NCI-H1436 treated with DMSO at 0.1 percent for 48 hours (cell line): ENCODE measurements at regions not wholly inside any gene's neighbourhood (a gene's known extent, or its start where the extent isn't known, plus 50 kb on each side); places are given as distances from the start of the nearest gene placed in this dataset.

ENCODE experiments used
- DNase-seq: peaks from one replicate; lab custom pipeline; 2025; lab: John Stamatoyannopoulos, UW

DNA sequence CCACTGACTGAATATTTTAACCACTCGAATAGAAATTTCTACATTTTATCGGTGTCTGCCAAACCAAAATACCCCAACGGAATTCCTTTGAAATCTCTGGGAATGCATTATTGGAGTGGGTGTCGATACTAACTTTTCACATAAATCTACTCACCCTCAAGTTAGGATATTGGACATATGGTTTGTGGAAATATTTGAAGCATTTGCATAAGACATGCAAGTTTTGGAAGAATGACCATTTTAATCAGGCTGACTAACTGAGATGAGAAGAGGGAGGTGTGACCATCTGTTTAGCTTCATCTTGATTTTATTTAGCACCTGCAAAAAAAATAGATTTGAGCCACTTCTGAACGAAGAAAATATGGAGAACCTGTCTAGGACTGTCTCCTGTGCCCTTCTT lies 61.2 kb downstream of the KLF6 start:
- no peak for DNase-seq

DNA sequence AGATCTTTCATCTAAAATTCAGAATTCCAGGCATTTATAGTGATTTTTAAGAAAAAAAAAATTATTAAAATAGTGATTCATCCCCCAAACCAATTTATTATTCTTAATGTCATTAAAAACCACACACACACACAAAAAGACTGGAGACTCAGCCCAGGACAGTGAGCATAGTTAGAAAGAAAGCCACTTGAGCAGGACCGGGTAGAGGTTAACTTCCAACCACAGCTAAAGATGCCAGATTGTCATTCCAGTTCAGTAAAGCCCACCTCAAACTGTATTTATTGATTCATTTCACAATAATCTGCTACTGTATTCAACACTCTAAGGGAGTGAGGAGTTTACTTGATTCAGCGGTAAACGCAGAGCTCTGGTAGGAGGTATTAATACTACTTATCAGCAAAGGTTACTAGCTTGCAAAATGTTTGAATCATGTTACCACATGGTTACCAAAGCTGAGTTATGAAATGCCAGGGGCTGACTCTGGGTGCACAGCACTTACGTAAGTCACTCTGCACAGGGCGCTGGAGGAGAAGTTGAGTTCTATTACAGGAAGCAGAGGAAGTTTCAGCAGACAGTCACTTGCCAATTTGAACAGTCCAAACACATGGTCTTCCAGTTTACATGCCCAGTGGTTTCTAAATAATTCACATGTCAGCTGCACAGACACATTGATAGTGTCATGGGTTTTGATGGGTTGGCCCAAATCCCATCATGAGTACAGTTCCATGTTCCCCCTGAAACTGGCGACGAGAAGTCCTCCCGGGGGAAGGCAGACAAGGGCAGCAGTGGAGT lies 64.6 kb downstream of the KLF6 start:
- no peak for DNase-seq

DNA sequence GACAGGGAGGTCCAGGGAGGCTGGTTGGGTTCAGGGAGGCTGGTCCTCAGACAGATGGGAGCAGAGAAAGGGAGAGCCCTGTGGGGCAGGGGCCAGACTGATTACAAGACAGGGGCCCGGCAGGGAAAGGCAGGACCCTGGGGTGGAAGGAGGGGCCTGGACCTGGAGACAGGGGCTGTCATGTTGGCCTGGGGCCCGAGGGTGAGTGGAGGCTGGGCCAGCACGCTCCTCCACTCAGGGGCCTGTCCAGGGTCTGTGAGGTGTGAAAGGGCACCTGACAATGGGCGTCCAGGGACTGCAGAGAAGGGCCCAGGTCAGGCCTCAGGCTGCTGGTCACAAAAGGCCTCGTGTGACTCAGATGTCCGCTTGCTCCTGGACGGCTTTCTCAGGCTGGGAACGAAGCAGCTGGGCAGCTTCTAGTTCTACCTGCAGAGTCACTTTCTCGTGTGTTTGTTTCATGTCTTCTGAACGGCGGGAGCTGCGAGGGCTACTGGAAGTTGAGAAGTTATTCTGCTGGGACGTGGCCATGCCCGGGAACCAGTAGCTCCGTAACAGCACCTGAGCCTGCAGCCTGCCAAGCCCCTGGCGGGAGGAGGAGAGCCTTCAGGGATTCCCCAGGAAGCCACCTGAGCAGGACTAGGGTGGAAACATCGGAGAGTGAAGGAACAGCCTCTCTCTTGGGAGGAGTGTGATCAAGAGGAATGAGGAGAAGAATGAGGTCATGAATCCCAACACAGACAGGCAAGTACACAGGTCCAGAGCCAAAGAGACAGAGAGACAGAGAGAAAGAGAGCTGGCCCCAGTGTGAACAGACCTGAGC lies 65.8 kb downstream of the KLF6 start:
- no peak for DNase-seq

DNA sequence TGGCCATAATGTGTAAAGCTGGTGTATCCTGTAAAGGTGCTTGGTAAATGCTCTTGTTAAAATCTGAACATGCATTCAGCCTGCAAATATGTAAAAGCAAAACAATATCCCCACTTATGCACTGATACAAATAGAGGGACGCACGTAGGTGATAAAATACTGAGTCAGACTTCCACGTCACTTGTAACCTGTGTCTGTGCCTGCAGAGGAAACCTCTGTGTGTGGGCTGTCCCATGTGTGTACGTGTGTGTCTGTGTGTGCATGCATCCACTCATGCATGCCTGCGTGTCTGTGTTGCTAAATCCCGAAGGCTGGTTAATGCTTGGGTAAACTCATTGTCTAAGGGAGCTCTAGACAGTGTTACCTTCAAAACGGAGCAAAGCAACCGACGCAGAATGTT lies 68.9 kb downstream of the KLF6 start:
- DNase-seq, result no peak

DNA sequence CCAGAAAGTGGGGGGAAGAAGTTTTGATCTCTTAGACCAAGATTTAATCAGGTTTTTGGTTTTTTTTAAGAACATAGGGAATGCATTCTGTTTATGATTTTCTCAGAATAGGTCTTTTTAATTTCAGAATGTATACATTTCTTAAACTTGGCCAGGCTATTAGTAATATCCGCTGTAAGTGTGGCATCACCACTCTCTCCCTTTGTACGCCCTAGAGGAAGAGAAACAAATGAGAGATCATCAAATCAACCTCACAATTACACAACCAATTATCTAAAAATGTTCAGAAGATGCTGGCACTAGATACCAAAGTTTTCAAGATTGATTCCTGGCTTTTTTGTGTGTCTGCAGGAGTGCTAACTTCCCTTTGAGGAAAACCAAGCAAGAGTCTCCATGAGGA lies 70.0 kb downstream of the KLF6 start:
- no peak for DNase-seq

DNA sequence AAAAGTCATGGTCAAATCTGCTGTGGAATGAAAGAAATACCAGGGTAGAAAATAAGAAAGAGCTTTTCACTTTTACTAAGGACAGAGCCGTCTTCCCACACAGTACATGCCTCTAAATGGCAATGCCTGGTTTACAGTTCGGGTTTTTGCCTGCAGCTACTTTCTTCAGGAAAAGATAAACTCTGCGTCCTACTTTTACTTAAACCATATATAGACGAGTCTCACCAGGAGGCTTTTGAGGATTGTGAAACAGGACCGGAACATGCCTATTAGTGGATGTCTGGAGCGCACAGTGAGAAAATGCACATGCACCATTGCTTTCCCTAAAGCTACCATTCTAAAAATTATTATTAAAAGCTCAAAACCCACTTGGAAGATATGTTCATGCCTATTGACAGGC lies 70.5 kb downstream of the KLF6 start:
- DNase-seq, result no peak

DNA sequence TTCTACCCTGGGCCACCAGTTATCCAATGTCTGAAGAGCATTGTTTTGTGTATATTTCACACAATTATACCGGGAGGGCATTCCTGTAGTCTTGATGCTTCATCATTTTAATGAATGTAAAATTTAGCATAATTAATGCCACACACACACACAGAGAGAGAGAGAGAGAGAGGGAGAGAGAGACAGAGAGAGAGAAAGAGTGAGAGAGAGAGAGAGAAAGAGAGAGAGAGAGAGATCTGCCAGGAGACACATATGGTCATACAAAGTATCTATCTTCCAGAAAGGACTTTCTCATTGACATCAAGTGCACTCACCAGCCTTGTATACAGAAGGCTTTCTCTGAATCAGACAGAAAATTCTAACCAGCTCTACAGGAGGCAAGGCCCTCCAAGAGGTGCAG lies 72.3 kb downstream of the KLF6 start:
- no peak for DNase-seq

DNA sequence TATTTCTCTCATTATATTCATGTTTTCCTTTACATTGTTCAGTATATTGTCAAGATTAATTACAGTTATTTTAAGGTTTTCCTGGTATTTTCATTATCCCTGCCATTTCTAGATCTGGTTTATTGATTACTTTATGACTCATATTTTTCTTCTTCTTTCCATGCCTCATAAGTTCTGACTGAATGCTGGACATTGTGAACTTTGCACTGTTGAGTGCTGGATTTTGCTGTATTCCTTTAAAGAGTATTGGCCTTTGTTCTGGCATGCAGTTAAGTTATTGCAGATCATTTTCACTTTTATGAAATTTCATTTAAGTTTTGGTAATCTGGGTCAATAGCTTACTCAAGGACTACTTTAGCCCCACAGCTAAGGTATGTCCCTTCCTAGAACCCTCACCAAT lies 73.1 kb downstream of the KLF6 start:
- no peak for DNase-seq

DNA sequence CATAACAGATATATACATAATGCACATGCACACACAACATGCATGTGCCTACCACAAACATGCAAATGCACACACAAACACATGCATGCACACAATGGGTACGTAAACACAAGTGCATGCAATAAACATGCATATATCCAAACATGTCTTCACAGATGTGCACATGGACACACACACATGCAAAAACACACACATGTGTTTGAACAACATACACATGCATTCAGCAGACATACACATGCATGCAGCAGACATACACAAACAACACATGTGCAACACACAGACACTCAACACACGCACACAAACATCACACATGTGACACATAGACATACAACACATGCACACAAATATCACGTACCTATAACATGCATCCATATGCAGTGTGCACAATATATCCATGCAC lies 74.2 kb downstream of the KLF6 start:
- DNase-seq, result no peak

DNA sequence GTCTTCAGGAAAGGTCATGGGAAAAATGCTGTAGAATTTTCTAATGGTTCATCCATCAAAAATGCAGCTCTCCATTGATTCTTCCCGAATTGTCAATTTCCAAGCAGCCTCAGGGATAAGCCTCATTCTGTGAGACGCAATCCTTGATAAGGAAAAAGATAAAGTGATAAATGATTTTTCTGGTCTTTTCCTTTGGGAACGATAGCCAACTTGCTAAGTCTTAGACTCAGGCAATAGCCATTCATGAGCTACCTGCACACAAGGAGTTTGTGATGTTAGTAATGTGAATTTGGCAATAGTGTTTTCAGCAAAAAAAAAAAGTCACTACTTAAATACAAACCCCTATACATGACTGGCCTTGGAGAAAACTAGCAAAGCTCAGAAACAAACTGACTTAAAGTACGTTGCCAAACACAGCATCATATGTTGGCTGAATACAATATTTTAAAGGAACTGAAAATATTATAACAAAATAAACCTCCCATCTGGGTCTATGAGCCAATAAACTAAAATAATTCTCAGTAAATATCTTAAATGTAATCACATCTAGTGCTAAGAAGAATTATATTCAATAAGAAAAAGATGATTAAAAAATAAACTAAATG lies 75.5 kb downstream of the KLF6 start:
- no peak for DNase-seq

DNA sequence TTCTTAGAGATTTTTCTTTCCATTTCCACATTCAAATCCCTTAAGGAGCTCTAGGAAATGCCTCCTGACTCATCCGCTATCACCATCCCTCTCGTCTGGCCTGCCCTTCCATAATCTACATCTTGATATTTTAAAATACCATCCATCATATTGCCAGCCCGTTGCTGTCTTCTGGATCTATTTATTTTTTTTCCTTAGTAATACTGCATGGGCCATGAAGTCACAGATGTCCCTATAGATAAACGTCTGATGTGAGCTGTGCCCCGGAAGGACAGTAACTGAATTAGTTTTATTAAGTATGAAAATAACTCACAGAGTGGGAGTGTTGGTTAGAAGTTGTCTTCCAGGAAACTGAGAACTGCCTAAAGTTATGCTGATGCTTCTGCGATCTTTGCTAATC lies 76.2 kb downstream of the KLF6 start:
- no peak for DNase-seq

DNA sequence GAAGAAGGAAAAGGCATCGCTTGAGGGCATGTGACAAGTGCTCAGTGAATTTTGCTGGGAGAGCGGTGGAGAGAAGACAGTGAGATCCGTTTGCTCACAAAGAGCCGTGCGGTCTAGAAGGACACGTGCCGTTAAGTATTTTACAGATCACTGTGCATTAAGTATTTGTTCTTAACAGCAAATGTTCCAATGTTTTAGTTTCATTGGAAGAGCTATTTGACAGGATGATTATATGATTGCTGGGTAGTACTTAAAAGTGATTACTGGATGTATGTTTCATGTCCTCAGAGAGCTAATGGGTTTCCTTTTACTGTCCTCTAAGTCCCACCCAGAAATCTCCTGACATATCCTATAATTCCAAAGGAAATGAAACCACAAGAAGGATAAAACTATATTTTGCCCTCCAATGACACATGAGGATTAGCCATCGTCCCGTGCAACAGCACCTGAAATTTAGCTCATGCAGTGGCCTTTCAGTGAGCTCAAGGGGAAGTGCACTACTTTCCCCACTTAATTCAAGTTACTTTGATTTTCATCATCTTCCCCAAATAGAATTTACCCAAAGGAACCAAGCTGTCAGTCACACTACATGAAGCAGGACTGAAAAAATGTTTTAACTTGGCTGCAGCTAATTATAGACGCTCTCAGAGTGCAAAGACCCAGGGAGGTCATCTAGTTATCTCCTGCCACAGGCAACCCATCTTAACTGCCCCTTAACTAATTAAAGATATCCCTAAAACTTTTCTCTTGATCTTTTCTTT lies 80.3 kb downstream of the KLF6 start:
- DNase-seq, result no peak

DNA sequence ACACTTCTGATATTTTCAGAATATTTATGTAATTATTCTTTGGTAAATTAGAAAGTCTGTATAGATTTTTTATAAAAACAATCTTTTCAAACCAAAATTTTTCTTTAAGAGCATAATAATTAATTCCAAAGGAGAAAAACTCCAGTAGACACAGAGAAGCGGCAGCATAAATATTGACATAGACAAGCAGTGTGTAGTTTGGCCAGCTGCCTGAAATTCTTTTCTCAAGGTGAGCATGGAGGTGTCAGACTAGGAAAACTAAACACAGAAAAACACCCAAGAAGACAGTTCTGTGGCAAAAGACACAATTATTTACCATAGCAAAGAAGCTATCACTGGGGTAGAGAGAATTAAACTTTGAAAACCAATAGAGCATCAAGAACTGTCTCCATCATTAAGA lies 82.4 kb downstream of the KLF6 start:
- no peak for DNase-seq

DNA sequence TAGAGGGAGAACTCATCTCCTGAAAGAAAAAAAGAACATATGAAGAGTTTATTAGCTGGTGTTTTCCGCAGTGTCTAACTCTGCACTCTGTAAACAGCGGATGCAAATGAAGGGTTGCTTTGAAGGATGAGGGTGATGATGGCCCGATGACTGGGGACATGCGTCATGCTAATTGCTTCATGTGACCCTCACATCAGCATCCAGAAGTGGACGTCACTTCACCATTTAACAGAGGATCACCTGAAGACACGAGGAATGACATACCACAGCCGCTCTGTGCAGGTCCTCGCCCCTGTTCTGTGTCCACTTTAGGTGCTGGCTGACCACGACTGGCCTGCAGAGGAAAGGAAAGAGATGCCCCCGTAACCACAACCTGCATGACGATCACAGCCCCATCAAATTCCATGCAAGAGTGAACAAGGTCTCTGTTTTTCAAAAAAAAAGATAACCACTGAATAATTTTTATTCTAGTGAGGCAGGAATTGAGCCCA lies 82.9 kb downstream of the KLF6 start:
- DNase-seq, result no peak

DNA sequence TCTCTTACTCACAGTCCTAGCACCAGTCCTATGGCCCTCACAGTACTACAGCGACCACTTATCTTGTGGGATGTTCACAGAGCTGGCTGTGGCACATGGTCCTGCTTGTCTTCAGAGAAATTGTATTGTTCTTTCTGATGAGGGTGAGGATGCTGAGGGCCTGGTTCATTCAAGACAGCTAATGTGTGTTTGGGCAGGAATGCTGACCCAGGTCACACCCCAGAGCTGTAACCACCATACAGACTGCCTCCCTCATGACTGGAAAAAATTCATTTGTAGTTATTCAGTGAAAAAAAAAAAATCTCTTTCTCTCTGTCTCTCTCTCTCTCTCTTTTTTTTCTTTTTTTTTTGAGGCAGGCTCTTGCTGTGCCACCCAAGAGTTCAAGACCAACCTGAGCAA lies 83.5 kb downstream of the KLF6 start:
- no peak for DNase-seq

DNA sequence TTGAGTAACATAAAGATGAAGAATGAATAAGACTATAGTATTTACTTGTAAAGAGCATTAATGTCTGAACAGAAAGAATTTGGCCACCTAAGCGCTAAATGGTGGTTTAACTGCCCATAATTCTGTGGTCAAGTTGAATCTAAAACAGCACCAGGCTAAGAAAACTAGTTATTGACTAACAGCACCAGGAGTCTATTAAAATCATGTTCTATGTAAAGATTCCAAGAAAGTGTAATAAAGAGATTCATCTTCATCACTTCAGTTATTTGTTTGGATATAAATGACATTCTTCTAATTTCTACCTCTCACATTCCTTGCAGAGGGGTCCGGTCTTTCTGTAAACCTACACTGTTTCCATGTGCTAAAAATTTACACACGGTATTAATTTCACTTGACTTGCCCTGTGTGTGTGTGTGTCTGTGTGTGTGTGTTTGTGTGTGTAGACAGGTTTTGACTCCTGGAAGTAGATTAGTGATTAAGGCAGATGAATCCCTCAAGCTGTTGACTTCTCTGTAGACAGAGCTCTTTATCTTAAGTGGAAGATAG lies 84.4 kb downstream of the KLF6 start:
- no peak for DNase-seq

DNA sequence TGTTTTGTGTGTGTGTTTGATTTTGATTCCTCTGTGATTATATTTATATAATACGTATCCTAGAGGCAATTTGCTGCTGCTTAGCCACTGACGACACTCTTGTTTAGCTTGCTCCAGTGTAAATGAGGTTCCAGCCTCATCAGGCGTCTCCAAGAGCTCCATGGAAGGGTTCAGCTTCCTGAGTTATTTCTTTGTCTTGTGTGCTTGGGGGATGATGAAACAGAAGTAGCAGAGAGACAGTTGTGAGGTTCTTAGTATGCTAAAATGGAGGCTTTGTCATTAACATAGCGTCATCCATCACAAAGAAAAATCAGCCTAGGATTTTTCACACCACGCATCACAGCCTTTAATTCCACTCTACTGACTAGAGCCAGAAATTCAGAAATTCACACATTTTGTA lies 85.1 kb downstream of the KLF6 start:
- DNase-seq, result no peak

DNA sequence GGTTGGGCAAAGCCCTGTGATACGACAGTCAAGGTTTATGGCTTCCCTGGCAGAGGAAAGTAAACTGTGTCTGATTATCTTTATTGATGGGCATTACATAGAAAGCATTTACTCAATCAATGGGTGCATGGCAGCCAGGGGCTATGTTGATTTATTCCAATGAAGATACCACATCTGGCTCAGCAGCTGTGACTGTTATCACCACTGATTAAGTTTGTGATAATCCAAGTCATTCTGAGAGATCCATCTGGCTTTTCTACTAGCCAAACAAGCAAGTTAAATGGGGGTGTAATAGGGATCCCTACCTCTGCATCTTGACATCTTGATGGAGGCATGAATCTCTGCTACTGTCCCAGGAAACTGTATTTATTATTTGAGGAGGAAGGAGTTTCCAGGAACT lies 86.7 kb downstream of the KLF6 start:
- DNase-seq, result no peak

DNA sequence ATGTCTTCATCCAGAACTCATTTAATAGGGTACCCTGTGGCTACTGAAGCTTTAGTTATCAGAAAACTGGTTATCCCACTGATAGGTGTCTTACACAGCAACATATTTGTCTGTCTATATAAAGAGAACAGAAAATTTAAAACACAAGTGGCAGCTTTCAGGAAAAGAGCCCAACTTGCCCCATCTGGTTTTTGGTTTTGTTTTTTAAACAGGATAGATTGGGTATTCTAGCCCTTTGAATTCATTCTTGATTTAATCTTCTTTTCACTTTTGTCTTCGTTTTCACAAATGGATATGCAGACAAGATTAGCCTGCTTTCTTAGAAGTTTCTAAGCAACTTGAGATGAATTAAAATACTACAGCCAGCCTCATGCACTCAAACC lies 91.3 kb downstream of the KLF6 start:
- no peak for DNase-seq

DNA sequence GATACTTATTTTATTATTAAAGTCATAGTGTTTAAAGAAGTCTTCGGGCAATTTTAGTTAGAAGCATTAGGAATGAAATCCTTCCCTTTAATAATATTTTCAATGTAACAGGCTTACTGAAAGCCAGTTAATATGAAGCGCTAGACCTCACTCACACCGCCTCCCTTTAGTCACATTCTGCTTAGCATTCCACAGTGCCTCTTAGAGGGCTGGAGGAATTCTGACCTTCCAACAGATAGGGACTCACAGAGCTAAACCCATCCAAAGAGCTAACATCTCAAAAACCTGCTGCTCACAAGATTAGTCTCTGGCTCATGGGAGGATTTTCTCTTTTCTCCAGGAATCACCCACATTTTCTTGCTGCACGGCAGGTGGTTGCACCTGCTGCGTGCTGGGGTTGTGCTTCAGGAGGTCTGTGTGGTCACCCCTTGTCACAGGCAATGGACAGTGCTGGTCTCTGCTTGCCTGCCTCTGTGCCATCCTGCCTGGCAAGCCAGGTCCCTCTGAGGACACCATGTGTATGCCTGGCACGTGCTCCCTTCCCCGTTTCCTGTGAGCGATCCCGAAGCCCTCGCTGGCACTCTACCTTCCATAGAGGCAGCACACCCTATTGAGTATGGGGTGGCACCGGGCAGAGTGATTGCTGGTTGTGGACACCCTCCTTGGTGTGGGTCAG lies 91.8 kb downstream of the KLF6 start:
- no peak for DNase-seq

DNA sequence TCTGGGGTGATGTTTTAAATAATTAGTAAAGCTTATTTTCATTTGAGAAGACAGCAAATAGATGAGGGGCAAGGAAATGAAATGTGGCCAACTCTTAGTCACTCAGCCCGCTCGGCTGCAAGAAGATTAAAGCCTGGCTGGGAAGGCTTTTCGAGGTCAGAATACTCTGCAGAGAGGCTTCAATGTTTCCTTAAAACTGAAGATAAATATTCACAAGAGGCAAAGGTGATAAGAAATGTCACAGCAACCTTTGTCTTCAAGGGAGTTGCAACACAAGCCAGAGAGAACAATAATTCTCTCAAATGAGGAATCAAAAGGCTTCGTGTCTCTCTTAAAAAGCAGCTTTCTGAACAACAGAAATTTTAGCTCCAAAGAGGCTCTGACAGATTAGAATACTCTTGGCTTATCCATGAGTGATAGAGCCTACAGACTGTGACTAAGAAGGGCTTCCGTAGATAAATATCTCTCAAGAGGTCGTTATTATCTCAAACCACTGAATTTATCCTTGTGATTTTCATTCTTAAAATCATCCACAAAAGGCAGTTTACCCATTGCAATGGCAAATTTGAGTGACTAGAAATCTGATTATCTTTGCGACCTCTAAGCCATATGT lies 92.5 kb downstream of the KLF6 start:
- DNase-seq, result no peak
